Heart left ventricle (tissue), 16 donors: ENCODE measurements at regions not wholly inside any gene's neighbourhood (a gene's known extent, or its start where the extent isn't known, plus 50 kb on each side); places are given as distances from the start of the nearest gene placed in this dataset.

ENCODE experiments used
- ATAC-seq, 4 donors: fragments of 200-7000 bp; cut with Tn5 transposase; one replicate each; pipeline ENCODE4 v1.9.1; 2020 to 2022; ENCODE audit warnings: moderate library complexity in 4 of 4, mild to moderate bottlenecking in 3 of 4, moderate number of reproducible peaks in 1 of 4
- DNase-seq, 5 donors: peaks; one replicate each; pipeline ENCODE4 v3.0.0-alpha.2; 2020
- H3K27ac ChIP-seq, 12 donors: fragments of 200-600 bp; sonication (generic) in 4 of 12; one replicate each; pipeline versions ENCODE4 v1.5.0 to v1.8.0; 2016 to 2022; ENCODE audit warnings: mild to moderate bottlenecking in 2 of 12
- H3K27me3 ChIP-seq, 9 donors: fragments of 200-600 bp; sonication (generic) in 2 of 9; one replicate each; pipeline versions ENCODE4 v1.5.1 to v1.8.0; 2016 to 2022; ENCODE audit warnings: mild to moderate bottlenecking in 3 of 9
- H3K36me3 ChIP-seq, 9 donors: fragments of 200-600 bp; sonication (generic) in 2 of 9; one replicate each; pipeline versions ENCODE4 v1.5.0 to v1.8.0; 2018 to 2022; ENCODE audit warnings: mild to moderate bottlenecking in 2 of 9
- H3K4me1 ChIP-seq, 12 donors: fragments of 200-600 bp; sonication (generic) in 4 of 12; one replicate each; pipeline versions ENCODE4 v1.5.0 to v1.8.0; 2016 to 2022; ENCODE audit warnings: mild to moderate bottlenecking in 3 of 12
- H3K4me3 ChIP-seq, 12 donors: fragments of 200-600 bp; sonication (generic) in 4 of 12; one replicate each; pipeline versions ENCODE4 v1.5.0 to v1.8.0; 2017 to 2022; ENCODE audit warnings: mild to moderate bottlenecking in 9 of 12, moderate library complexity in 4 of 12
- H3K9me3 ChIP-seq, 12 donors: fragments of 200-600 bp; sonication (generic) in 4 of 12; one replicate each; pipeline versions ENCODE4 v1.5.0 to v1.8.0; 2016 to 2022; ENCODE audit warnings: mild to moderate bottlenecking in 1 of 12
- POLR2A ChIP-seq, 2 donors: fragments of 450-650 bp; IDR thresholded peaks; one replicate each; pipeline ENCODE4 v1.6.1; 2017; ENCODE audit warnings: antibody characterized with exemption in 2 of 2, mild to moderate bottlenecking in 2 of 2, moderate library complexity in 2 of 2
- whole genome bisulfite sequencing, 4 donors: extraction: QIAGEN DNeasy Blood & Tissue Kit in 2 of 4; methylation state at CpG; one replicate each; pipeline versions ENCODE4 v1.1.5 to v1.1.7; 2013 to 2018; 5-methylcytosine and 5-hydroxymethylcytosine counted together
- intact Hi-C, 10 donors: fragments of 100-400 bp; cut with DNase I; formaldehyde crosslinking; loops; one replicate each; pipeline versions ENCODE4 v1.11.1 to v1.14.2; 2022
- TF ChIP-seq, protein P1 (sequence below), 12 donors: fragments of 200-600 bp; sonication (generic) in 4 of 12; IDR thresholded peaks; one replicate each; pipeline versions ENCODE4 v1.5.0 to v1.8.0; 2018 to 2022; ENCODE audit warnings: antibody characterized with exemption in 12 of 12, mild to moderate bottlenecking in 5 of 12
- donor health status: ischemic (EF 13 %, LVEDD 7.1; RV severe dilation, severe dysfunction).
- donor health status: healthy with polysubstance abuse.
- donor health status: DM: no; HTN: yes; CAD: no.
- donor health status: DM: no; HTN: no; CAD: no.
- donor health status: ischemic (EF 25% LVEDD 6.9; RV normal size, moderate dysfunction).
- donor health status: ischemic (EF 25% LVEDD 5.7; RV mildly dilated, moderate dysfunction).
- donor health status: healthy.
- donor health status: DM: yes; HTN: yes; CAD: no.
- donor health status: ischemic (EF 35%, LVEDD 5.7; RV mildly dilated, moderate dysfunction).
- donor health status: nonischemic (EF 11% LVEDD 7.7; RV severe dilation, severe dysfunction).
- donor health status: DM: yes; HTN: yes; CAD: no.
- donor health status: PGD.
- donor health status: ischemic (EF 29% LVEDD 5.4; RV normal size, mild dysfunction).
- donor health status: nonischemic (EF 23%, LVEDD 6.1; RV moderate dilation, normal function).

DNA sequence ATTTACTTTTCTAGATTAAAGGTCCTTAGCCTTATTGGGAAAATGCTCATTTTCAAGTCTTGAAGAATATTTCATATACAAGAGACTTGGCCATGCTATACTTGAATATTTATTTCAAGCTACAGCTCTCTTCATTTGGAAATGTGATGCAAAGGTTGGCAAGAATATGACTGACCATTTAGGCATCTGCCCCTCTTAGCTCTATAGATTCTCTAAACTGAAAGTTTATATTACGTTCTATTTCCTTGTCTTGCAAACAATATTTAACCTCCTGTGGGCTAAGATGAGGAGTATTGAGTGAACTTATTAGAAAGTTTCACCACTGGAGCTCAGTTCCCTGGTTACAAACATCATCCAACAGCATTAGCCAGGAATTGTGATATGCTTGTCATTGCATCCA lies 593.1 kb downstream of the MAT2B start:
- H3K27me3 ChIP-seq, result no peaks in the 10 kb centered on the region
- 72 to 84% (median 78%) methylated on average over 1 of the region's 1 CpG for whole genome bisulfite sequencing, 4 donors
- H3K27ac ChIP-seq, result no peak overlapping the region
- no peaks in the 10 kb centered on the region for H3K9me3 ChIP-seq
- intact Hi-C loops, result no loop called here
- no peak for ATAC-seq
- H3K36me3 ChIP-seq, result no peaks in the 10 kb centered on the region
- DNase-seq, result no peak
- TF ChIP-seq, protein P1, sequence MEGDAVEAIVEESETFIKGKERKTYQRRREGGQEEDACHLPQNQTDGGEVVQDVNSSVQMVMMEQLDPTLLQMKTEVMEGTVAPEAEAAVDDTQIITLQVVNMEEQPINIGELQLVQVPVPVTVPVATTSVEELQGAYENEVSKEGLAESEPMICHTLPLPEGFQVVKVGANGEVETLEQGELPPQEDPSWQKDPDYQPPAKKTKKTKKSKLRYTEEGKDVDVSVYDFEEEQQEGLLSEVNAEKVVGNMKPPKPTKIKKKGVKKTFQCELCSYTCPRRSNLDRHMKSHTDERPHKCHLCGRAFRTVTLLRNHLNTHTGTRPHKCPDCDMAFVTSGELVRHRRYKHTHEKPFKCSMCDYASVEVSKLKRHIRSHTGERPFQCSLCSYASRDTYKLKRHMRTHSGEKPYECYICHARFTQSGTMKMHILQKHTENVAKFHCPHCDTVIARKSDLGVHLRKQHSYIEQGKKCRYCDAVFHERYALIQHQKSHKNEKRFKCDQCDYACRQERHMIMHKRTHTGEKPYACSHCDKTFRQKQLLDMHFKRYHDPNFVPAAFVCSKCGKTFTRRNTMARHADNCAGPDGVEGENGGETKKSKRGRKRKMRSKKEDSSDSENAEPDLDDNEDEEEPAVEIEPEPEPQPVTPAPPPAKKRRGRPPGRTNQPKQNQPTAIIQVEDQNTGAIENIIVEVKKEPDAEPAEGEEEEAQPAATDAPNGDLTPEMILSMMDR (IDR thresholded peaks at IDR 0.05), result no peak
- no peak for TF ChIP-seq POLR2A (IDR thresholded peaks at IDR 0.05)
- H3K4me3 ChIP-seq, result no peak overlapping the region
- peaks cover 0 to 6% (median 0%) of the 10 kb centered on the region in 12 donors for H3K4me1 ChIP-seq

DNA sequence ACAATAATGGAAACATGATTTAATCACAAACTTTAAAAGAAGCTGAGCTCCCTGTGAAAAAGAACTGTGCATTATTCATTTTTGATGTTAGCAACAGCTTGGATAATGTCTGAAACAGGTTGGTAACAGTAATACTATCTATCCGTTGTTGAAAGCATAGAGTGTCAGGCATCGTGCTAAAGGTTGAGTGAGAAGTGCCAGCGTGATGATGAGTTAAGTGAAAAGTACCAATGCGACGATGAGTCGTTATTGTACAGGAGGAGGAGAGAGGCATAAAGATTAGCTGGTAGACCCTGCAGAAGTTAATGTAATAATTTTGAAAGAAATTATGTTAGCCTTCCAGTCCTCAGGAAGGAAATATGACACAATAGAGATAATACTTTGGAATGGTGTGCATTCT lies 593.6 kb downstream of the MAT2B start:
- WGBS, 4 donors, result 52 to 60% (median 55%) methylated on average over 6 of the region's 6 CpGs
- intact Hi-C loops, result no loop called here
- TF ChIP-seq POLR2A (IDR thresholded peaks at IDR 0.05), result no peak
- TF ChIP-seq, protein P1 (IDR thresholded peaks at IDR 0.05), result no peak
- Histone ChIP-seq H3K27ac (no peak overlapping the region), H3K4me3 (no peak overlapping the region), H3K27me3 (no peaks in the 10 kb centered on the region), H3K36me3 (no peaks in the 10 kb centered on the region), H3K4me1 (peaks cover 0 to 3% (median 0%) of the 10 kb centered on the region in 12 donors), H3K9me3 (no peaks in the 10 kb centered on the region)
- no peak for DNase-seq
- no peak for ATAC-seq

DNA sequence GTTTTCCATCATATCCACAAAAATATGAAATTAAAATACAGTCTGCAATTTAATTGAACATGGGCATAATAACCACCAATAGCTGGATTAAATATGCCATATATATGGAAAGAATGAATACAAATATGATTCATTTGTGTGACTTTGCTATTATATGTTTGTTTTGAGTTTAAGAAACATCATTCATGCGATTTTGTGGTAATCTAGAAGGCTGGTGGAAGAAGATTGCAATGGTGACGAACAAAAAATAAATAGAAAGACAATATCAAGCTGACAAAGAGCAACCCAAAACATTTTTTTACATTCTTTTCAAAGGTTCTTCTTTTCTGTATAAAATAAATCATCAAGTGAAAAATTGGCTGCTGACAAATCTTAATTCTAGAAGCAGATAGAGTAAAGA lies 610.0 kb downstream of the MAT2B start:
- intact Hi-C loops, result no loop called here
- 66 to 82% (median 71%) methylated on average over 2 of the region's 2 CpGs for WGBS, 4 donors
- no peak overlapping the region for H3K4me3 ChIP-seq
- no peaks in the 10 kb centered on the region for H3K27me3 ChIP-seq
- H3K9me3 ChIP-seq, result peaks cover 0 to 10% (median 0%) of the 10 kb centered on the region in 12 donors
- DNase-seq, result no peak
- no peak overlapping the region for H3K27ac ChIP-seq
- no peak for TF ChIP-seq POLR2A (IDR thresholded peaks at IDR 0.05)
- TF ChIP-seq, protein P1 (IDR thresholded peaks at IDR 0.05), result no peak
- H3K36me3 ChIP-seq, result no peaks in the 10 kb centered on the region
- H3K4me1 ChIP-seq, result no peaks in the 10 kb centered on the region
- no peak for ATAC-seq

DNA sequence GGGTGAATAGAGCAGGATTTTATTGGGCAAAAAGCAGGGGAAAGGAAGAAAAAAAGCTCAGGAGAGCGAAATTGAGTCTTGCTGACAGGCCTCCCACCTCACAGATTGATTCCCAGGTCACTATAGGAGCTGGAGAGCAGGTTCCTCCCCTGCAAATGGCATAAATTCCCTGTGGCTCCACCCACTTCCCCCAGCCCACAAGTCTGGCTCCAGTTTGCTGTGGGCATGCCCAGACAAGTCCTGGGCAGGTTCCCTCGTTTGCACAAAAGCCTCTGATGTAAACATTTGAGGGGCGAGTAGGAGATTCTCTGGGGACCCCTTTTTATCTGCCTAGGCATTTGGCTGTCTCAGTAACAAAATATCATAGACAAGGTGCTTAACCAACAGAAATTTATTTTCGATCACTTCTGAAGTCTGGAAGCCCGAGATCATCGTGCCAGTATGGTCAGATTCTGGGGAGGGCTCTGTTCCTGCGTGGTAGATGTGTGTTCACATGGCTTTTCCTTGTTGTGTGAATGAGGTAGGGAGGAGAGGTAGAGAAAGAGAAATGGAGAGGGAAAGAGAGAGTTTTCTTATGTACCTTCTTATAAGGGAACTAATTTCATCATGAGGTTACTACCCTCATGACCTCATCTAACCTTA lies 614.5 kb downstream of the MAT2B start:
- intact Hi-C loops, result no loop called here
- Histone ChIP-seq H3K4me1 (no peaks in the 10 kb centered on the region), H3K36me3 (no peaks in the 10 kb centered on the region), H3K27me3 (no peaks in the 10 kb centered on the region), H3K27ac (no peak overlapping the region), H3K4me3 (no peak overlapping the region), H3K9me3 (peaks cover 0 to 8% (median 0%) of the 10 kb centered on the region in 12 donors)
- WGBS, 4 donors, result 68 to 78% (median 73%) methylated on average over 7 of the region's 7 CpGs
- DNase-seq, result no peak
- no peak for ATAC-seq
- no peak for TF ChIP-seq POLR2A (IDR thresholded peaks at IDR 0.05)
- TF ChIP-seq, protein P1 (IDR thresholded peaks at IDR 0.05), result no peak
